BJ (cell line): ENCODE measurements at regions not wholly inside any gene's neighbourhood (a gene's known extent, or its start where the extent isn't known, plus 50 kb on each side); places are given as distances from the start of the nearest gene placed in this dataset.

Source experiments
- CTCF ChIA-PET: fragments of 350-600 bp; formaldehyde crosslinking; extraction: SDS; loops from one replicate; lab custom pipeline; 2021; ENCODE audit warnings: antibody characterized with exemption, inconsistent platforms; lab: Yijun Ruan, JAX
- POLR2A ChIA-PET: fragments of 300-600 bp; sonication (Branson Sonifier 250); formaldehyde crosslinking; extraction: SDS; loops from one replicate; lab custom pipeline; 2021; ENCODE audit warnings: antibody characterized with exemption; lab: Charles Lee
- DNase-seq: peaks from one replicate; pipeline ENCODE4 v3.0.0-alpha.2; 2011; ENCODE audit warnings: low read depth
- H3K27me3 ChIP-seq: 2 replicates; pipeline ENCODE4 v1.6.0; 2011; ENCODE audit warnings: low read length; ENCODE audit not compliant: control insufficient read depth, insufficient read depth
- H3K36me3 ChIP-seq: 2 replicates; pipeline ENCODE4 v1.5.1; 2011; ENCODE audit warnings: low read length; ENCODE audit not compliant: control insufficient read depth, insufficient read depth
- H3K4me3 ChIP-seq: 2 replicates; pipeline ENCODE4 v1.5.1; 2011; ENCODE audit warnings: low read depth, mild to moderate bottlenecking, control low read depth, low read length
- CTCF ChIP-seq: IDR thresholded peaks from 2 replicates; pipeline ENCODE4 v1.5.1; 2011; ENCODE audit warnings: low read depth, mild to moderate bottlenecking, control low read depth, inconsistent platforms, low read length, moderate library complexity; ENCODE audit not compliant: insufficient read depth

- ChIA-PET POLR2A (no interaction called here), CTCF (no interaction called here)
- Histone ChIP-seq H3K27me3 (no peaks in the 10 kb centered on the region), H3K4me3 (no peak overlapping the region), H3K36me3 (no peaks in the 10 kb centered on the region)
- no peak for DNase-seq
- no peak for TF ChIP-seq CTCF
Observed at GRCh38 chr12:115158816-115159215, 474.8 kb upstream of the TBX3 start.

- H3K36me3 ChIP-seq: no peaks in the 10 kb centered on the region
- no peak overlapping the region for H3K4me3 ChIP-seq
- ChIA-PET CTCF (interaction anchor here (0.6 to 1.3 kb wide), 3 partner anchors 12 to 20 kb away, joined by 3 read pairs; no protein-coding TSS in a partner anchor), POLR2A (interaction anchor here (0.6 to 1.3 kb wide), 9 partner anchors 16 to 1732 kb away, joined by 3 to 19 read pairs (median 5); partner anchors contain the start of gene TBX3)
- no peaks in the 10 kb centered on the region for H3K27me3 ChIP-seq
- no peak for TF ChIP-seq CTCF
- DNase-seq: peak; percentile 99
Observed at GRCh38 chr12:115155665-115156645, 472.0 kb upstream of the TBX3 start.

- POLR2A ChIA-PET: interaction anchor here (0.6 to 1.0 kb wide), 4 partner anchors 281 to 604 kb away, joined by 3 to 5 read pairs (median 4); partner anchors contain the start of gene TBX3
- peak; percentile 83 for DNase-seq
- TF ChIP-seq CTCF: no peak
- H3K27me3 ChIP-seq: no peaks in the 10 kb centered on the region
- CTCF ChIA-PET: interaction anchor here (0.7 to 1.5 kb wide), 4 partner anchors 12 to 466 kb away, joined by 3 to 10 read pairs (median 3); partner anchors contain the start of gene TBX3
- no peak overlapping the region for H3K4me3 ChIP-seq
- H3K36me3 ChIP-seq: no peaks in the 10 kb centered on the region
Observed at GRCh38 chr12:115149685-115150378, 465.9 kb upstream of the TBX3 start.

GRCh38 chr12:115149279-115149678, 465.3 kb upstream of the TBX3 start:
- ChIA-PET POLR2A (interaction anchor here (0.6 to 1.0 kb wide), 3 partner anchors 461 to 604 kb away, joined by 3 to 5 read pairs (median 3); partner anchors contain the start of gene TBX3), CTCF (interaction anchor here (0.7 to 1.5 kb wide), 5 partner anchors 11 to 465 kb away, joined by 3 to 10 read pairs (median 3); partner anchors contain the start of gene TBX3)
- TF ChIP-seq CTCF: no peak
- H3K36me3 ChIP-seq: no peaks in the 10 kb centered on the region
- H3K27me3 ChIP-seq: no peaks in the 10 kb centered on the region
- no peak for DNase-seq
- no peak overlapping the region for H3K4me3 ChIP-seq
